ENCODE measurements at regions not wholly inside any gene's neighbourhood (a gene's known extent, or its start where the extent isn't known, plus 50 kb on each side); places are given as distances from the start of the nearest gene placed in this dataset.

- TF ChIP-seq POLR2A (IDR thresholded peaks at IDR 0.05) (no peak), CTCF (IDR thresholded peaks at IDR 0.05) (no peak)
Measured at GRCh38 chr10:36221101-36221500, 579.0 kb upstream of the FZD8 start.
